ENCODE measurements at regions not wholly inside any gene's neighbourhood (a gene's known extent, or its start where the extent isn't known, plus 50 kb on each side); places are given as distances from the start of the nearest gene placed in this dataset.

GRCh38 chr13:47638627-47639026, 362.4 kb downstream of the SUCLA2 start:
- H3K4me2 ChIP-seq (replicated peaks; ENCODE audit: low read depth, low read length, poor library complexity, severe bottlenecking): no peak overlapping the region
- H3K27ac Mint-ChIP-seq: no peak overlapping the region
- peaks cover 4% of the 10 kb centered on the region for H3K9me3 Mint-ChIP-seq (ENCODE audit: insufficient read depth)
- WGBS (ENCODE audit: insufficient coverage): no CpG with 5 or more reads among the region's 1 CpG
- H3K27ac ChIP-seq (ENCODE audit: low read length in 2 of 2): no peak overlapping the region
- no peaks in the 10 kb centered on the region for H3K27me3 Mint-ChIP-seq
- ChIA-PET CTCF (no interaction called here), POLR2A (interaction anchor here (0.7 kb wide), 1 partner anchor 127 kb away, joined by 12 read pairs; no protein-coding TSS in a partner anchor)
- no peak for DNase-seq
- H3K4me3 Mint-ChIP-seq: no peak overlapping the region
- no peak overlapping the region for H2AFZ ChIP-seq (ENCODE audit: insufficient read depth, low read depth, low read length, poor library complexity, severe bottlenecking)
- no peaks in the 10 kb centered on the region for H3K4me1 ChIP-seq (ENCODE audit: control insufficient read depth in 2 of 2, insufficient read depth in 2 of 2, low read length in 2 of 2)
- no peak overlapping the region for H3K4me3 ChIP-seq (ENCODE audit: control extremely low read depth in 1 of 5, extremely low read depth in 1 of 5, insufficient read depth in 1 of 5, low read depth in 2 of 5, low read length in 4 of 5)
- no peak overlapping the region for H3K9ac ChIP-seq (ENCODE audit: low read length)
- no peaks in the 10 kb centered on the region for H4K20me1 ChIP-seq (ENCODE audit: control insufficient read depth, insufficient read depth, low read length, poor library complexity, severe bottlenecking)
- no peaks in the 10 kb centered on the region for H3K4me1 Mint-ChIP-seq
- no peaks in the 10 kb centered on the region for H3K79me2 ChIP-seq (ENCODE audit: control insufficient read depth, insufficient read depth, low read length)
- no peaks in the 10 kb centered on the region for H3K36me3 ChIP-seq (replicated peaks in 1 of 2; ENCODE audit: control extremely low read depth in 1 of 2, control insufficient read depth in 1 of 2, extremely low read depth in 1 of 2, insufficient read depth in 2 of 2, low read length in 1 of 2)
- TF ChIP-seq EZH2 (IDR thresholded peaks at IDR 0.05; ENCODE audit: borderline replicate concordance, insufficient read depth, low read depth, low read length, poor library complexity, severe bottlenecking) (no peak), CTCF (IDR thresholded peaks at IDR 0.05) (no peak)
- no peaks in the 10 kb centered on the region for H3K9me3 ChIP-seq (ENCODE audit: control extremely low read depth in 1 of 3, control insufficient read depth in 2 of 3, insufficient read depth in 1 of 3, low read length in 2 of 3)
- intact Hi-C loops (cut with micrococcal nuclease): no loop called here
- ATAC-seq (ENCODE audit: low read depth): no peak
- no peaks in the 10 kb centered on the region for H3K27me3 ChIP-seq (replicated peaks in 1 of 4; ENCODE audit: control extremely low read depth in 1 of 4, control insufficient read depth in 3 of 4, insufficient read depth in 4 of 4, low read length in 3 of 4)

GRCh38 chr13:47632311-47632710, 368.8 kb downstream of the SUCLA2 start:
- WGBS (ENCODE audit: insufficient coverage): 74% methylated on average over 3 of the region's 4 CpGs
- CTCF ChIA-PET: no interaction called here
- no peak overlapping the region for H3K4me3 Mint-ChIP-seq

More at GRCh38 chr13:47632311-47632710, 368.8 kb downstream of the SUCLA2 start:
- Mint-ChIP-seq H3K4me1 (no peaks in the 10 kb centered on the region), H3K9me3 (ENCODE audit: insufficient read depth) (peaks cover 4% of the 10 kb centered on the region), H3K27ac (no peak overlapping the region), H3K27me3 (no peaks in the 10 kb centered on the region)
- no peaks in the 10 kb centered on the region for H4K20me1 ChIP-seq (ENCODE audit: control insufficient read depth, insufficient read depth, low read length, poor library complexity, severe bottlenecking)
- H3K4me3 ChIP-seq (ENCODE audit: control extremely low read depth in 1 of 5, extremely low read depth in 1 of 5, insufficient read depth in 1 of 5, low read depth in 2 of 5, low read length in 4 of 5): no peak overlapping the region
- peaks cover 0 to 10% (median 3%) of the 10 kb centered on the region in 3 donors for H3K9me3 ChIP-seq (ENCODE audit: control extremely low read depth in 1 of 3, control insufficient read depth in 2 of 3, insufficient read depth in 1 of 3, low read length in 2 of 3)
- H3K79me2 ChIP-seq (ENCODE audit: control insufficient read depth, insufficient read depth, low read length): no peaks in the 10 kb centered on the region
- H2AFZ ChIP-seq (ENCODE audit: insufficient read depth, low read depth, low read length, poor library complexity, severe bottlenecking): no peak overlapping the region
- POLR2A ChIA-PET: no interaction called here
- no peaks in the 10 kb centered on the region for H3K36me3 ChIP-seq (replicated peaks in 1 of 2; ENCODE audit: control extremely low read depth in 1 of 2, control insufficient read depth in 1 of 2, extremely low read depth in 1 of 2, insufficient read depth in 2 of 2, low read length in 1 of 2)
- no peak overlapping the region for H3K4me2 ChIP-seq (replicated peaks; ENCODE audit: low read depth, low read length, poor library complexity, severe bottlenecking)
- no peaks in the 10 kb centered on the region for H3K4me1 ChIP-seq (ENCODE audit: control insufficient read depth in 2 of 2, insufficient read depth in 2 of 2, low read length in 2 of 2)
- no peak for DNase-seq
- TF ChIP-seq EZH2 (IDR thresholded peaks at IDR 0.05; ENCODE audit: borderline replicate concordance, insufficient read depth, low read depth, low read length, poor library complexity, severe bottlenecking) (no peak), CTCF (IDR thresholded peaks at IDR 0.05) (no peak)
- H3K9ac ChIP-seq (ENCODE audit: low read length): no peak overlapping the region
- no peaks in the 10 kb centered on the region for H3K27me3 ChIP-seq (replicated peaks in 1 of 4; ENCODE audit: control extremely low read depth in 1 of 4, control insufficient read depth in 3 of 4, insufficient read depth in 4 of 4, low read length in 3 of 4)
- intact Hi-C loops (cut with micrococcal nuclease): no loop called here
- ATAC-seq (ENCODE audit: low read depth): no peak
- H3K27ac ChIP-seq (ENCODE audit: low read length in 2 of 2): no peak overlapping the region

Measured in B cell (primary cell).